MM.1S (cell line): ENCODE measurements at regions not wholly inside any gene's neighbourhood (a gene's known extent, or its start where the extent isn't known, plus 50 kb on each side); places are given as distances from the start of the nearest gene placed in this dataset.

Experiments
- EZH2 ChIP-seq: fragments of 300-600 bp; sonication (generic); optimal IDR thresholded peaks from 2 replicates; pipeline ENCODE3; 2017; ENCODE audit warnings: low read depth, mild to moderate bottlenecking, antibody characterized with exemption, low read length, mixed read lengths
- EZH2phosphoT487 ChIP-seq: fragments of 300-600 bp; sonication (generic); IDR thresholded peaks from 2 replicates; pipeline ENCODE4 v1.6.1; 2018; ENCODE audit warnings: antibody characterized with exemption, low read length
- TF ChIP-seq, protein P1 (sequence below): fragments of 300-600 bp; sonication (generic); IDR thresholded peaks from 2 replicates; pipeline ENCODE4 v1.5.1; 2016; ENCODE audit warnings: antibody characterized with exemption, low read length, mixed read lengths

DNA sequence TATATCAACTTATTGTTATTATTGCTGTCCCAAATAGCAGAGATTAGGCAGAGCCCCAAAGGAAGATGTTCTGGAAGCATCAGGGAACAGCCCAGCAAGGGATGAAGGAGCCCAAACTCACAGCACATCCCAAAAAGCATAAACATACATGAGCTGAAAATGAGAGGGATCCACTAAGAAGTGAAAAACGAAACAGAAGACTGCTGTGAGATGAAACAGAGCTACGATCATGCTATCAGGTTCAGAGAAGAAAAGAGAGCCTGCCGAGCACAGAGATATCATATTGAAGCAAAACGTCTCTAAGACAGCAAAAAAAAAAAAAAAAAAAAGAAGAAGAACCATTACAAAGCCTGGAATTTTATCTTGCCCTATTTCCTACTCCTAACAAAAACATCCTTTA, 127.3 kb downstream of the ZNF608 start:
- TF ChIP-seq, protein P1, sequence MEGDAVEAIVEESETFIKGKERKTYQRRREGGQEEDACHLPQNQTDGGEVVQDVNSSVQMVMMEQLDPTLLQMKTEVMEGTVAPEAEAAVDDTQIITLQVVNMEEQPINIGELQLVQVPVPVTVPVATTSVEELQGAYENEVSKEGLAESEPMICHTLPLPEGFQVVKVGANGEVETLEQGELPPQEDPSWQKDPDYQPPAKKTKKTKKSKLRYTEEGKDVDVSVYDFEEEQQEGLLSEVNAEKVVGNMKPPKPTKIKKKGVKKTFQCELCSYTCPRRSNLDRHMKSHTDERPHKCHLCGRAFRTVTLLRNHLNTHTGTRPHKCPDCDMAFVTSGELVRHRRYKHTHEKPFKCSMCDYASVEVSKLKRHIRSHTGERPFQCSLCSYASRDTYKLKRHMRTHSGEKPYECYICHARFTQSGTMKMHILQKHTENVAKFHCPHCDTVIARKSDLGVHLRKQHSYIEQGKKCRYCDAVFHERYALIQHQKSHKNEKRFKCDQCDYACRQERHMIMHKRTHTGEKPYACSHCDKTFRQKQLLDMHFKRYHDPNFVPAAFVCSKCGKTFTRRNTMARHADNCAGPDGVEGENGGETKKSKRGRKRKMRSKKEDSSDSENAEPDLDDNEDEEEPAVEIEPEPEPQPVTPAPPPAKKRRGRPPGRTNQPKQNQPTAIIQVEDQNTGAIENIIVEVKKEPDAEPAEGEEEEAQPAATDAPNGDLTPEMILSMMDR = no peak
- no peak for TF ChIP-seq EZH2phosphoT487
- no peak for TF ChIP-seq EZH2
